ENCODE measurements at regions not wholly inside any gene's neighbourhood (a gene's known extent, or its start where the extent isn't known, plus 50 kb on each side); places are given as distances from the start of the nearest gene placed in this dataset.

- Histone ChIP-seq H3K27ac (ENCODE audit: low read depth, low read length) (no peak overlapping the region), H3K79me1 (ENCODE audit: low read length) (no peaks in the 10 kb centered on the region), H3K4me1 (ENCODE audit: control insufficient read depth in 1 of 2, insufficient read depth in 2 of 2, low read length in 2 of 2) (no peaks in the 10 kb centered on the region), H2AK5ac (ENCODE audit: low read length) (no peak overlapping the region), H4K91ac (ENCODE audit: low read depth, low read length) (no peak overlapping the region), H2BK12ac (ENCODE audit: low read length) (no peak overlapping the region), H3K4me2 (ENCODE audit: low read length) (no peak overlapping the region), H3K14ac (ENCODE audit: low read length) (no peak overlapping the region), H3K9me3 (ENCODE audit: insufficient read depth, low read depth, low read length) (no peaks in the 10 kb centered on the region), H4K12ac (ENCODE audit: low read depth, low read length) (no peak overlapping the region), H3K4ac (ENCODE audit: low read depth, low read length) (no peak overlapping the region), H3K79me2 (ENCODE audit: control insufficient read depth, insufficient read depth, low read length, poor library complexity) (no peaks in the 10 kb centered on the region), H3K36me3 (ENCODE audit: control insufficient read depth in 1 of 2, insufficient read depth in 2 of 2, low read length in 2 of 2) (no peaks in the 10 kb centered on the region), H3K18ac (ENCODE audit: low read length) (no peak overlapping the region), H2AFZ (ENCODE audit: insufficient read depth, low read length, poor library complexity) (no peak overlapping the region), H3K4me3 (ENCODE audit: low read depth, low read length) (no peak overlapping the region), H4K8ac (ENCODE audit: low read depth, low read length) (no peak overlapping the region), H3K27me3 (ENCODE audit: insufficient read depth, low read length) (no peaks in the 10 kb centered on the region), H3K23ac (ENCODE audit: low read length) (no peak overlapping the region), H2BK120ac (ENCODE audit: insufficient read depth, low read length, poor library complexity) (no peak overlapping the region), H3K9ac (ENCODE audit: low read length) (no peak overlapping the region), H2BK5ac (ENCODE audit: low read depth, low read length, poor library complexity) (no peak overlapping the region)
- WGBS (ENCODE audit: extremely low coverage, insufficient coverage, insufficient read length) = no CpG with 5 or more reads among the region's 7 CpGs
- DNase-seq = no peak
Measured at GRCh38 chr6:43909474-43910148, 139.6 kb downstream of the VEGFA start.

DNA sequence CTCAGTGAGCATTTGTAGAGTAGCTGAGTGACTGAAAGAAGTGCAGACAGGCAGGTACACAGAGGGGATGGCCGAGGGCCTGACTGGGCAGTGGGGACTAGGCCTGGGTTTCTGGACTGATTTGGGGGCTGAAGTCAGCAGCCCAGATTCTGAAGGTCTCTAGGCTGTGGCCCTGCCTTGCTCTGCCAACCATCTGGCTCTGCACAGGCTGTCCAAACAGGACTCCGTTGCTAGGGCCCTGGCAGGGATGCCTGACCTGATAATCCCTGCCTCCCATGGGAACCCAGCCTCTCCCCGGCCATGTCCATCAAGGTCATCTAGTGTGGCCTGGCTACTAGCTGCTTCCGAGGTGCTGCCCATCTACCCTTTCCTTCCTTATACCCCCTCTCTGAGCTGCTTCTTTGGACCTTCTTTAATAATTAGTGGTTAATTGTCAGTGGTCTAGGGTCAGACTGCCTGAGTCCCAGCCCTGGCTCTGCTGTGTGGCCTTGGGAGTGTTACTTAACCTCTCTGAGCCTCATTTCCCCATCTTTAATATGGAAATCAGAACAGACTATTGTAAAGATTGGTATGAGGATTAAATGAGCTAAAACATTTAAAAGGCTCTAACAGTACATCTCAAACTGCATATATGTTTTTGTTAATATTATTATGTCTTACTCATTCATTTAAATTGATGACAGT is 137.9 kb downstream of the VEGFA start:
- Histone ChIP-seq H2BK120ac (ENCODE audit: insufficient read depth, low read length, poor library complexity) (no peak overlapping the region), H3K14ac (ENCODE audit: low read length) (no peak overlapping the region), H3K4me1 (ENCODE audit: control insufficient read depth in 1 of 2, insufficient read depth in 2 of 2, low read length in 2 of 2) (no peaks in the 10 kb centered on the region), H3K9me3 (ENCODE audit: insufficient read depth, low read depth, low read length) (no peaks in the 10 kb centered on the region), H3K27me3 (ENCODE audit: insufficient read depth, low read length) (no peaks in the 10 kb centered on the region), H4K91ac (ENCODE audit: low read depth, low read length) (no peak overlapping the region), H2BK5ac (ENCODE audit: low read depth, low read length, poor library complexity) (no peak overlapping the region), H3K23ac (ENCODE audit: low read length) (no peak overlapping the region), H3K36me3 (ENCODE audit: control insufficient read depth in 1 of 2, insufficient read depth in 2 of 2, low read length in 2 of 2) (no peaks in the 10 kb centered on the region), H3K18ac (ENCODE audit: low read length) (no peak overlapping the region), H3K4me2 (ENCODE audit: low read length) (no peak overlapping the region), H3K79me1 (ENCODE audit: low read length) (no peaks in the 10 kb centered on the region), H3K79me2 (ENCODE audit: control insufficient read depth, insufficient read depth, low read length, poor library complexity) (no peaks in the 10 kb centered on the region), H3K4ac (ENCODE audit: low read depth, low read length) (no peak overlapping the region), H2AFZ (ENCODE audit: insufficient read depth, low read length, poor library complexity) (no peak overlapping the region), H4K8ac (ENCODE audit: low read depth, low read length) (no peak overlapping the region), H3K27ac (ENCODE audit: low read depth, low read length) (no peak overlapping the region), H3K4me3 (ENCODE audit: low read depth, low read length) (no peak overlapping the region), H2AK5ac (ENCODE audit: low read length) (no peak overlapping the region), H2BK12ac (ENCODE audit: low read length) (no peak overlapping the region), H3K9ac (ENCODE audit: low read length) (no peak overlapping the region), H4K12ac (ENCODE audit: low read depth, low read length) (no peak overlapping the region)
- no peak for DNase-seq
- WGBS (ENCODE audit: extremely low coverage, insufficient coverage, insufficient read length) = no CpG with 5 or more reads among the region's 4 CpGs

- DNase-seq = no peak
- Histone ChIP-seq H2BK12ac (ENCODE audit: low read length) (no peak overlapping the region), H3K79me1 (ENCODE audit: low read length) (no peaks in the 10 kb centered on the region), H2AK5ac (ENCODE audit: low read length) (no peak overlapping the region), H3K9me3 (ENCODE audit: insufficient read depth, low read depth, low read length) (no peaks in the 10 kb centered on the region), H4K8ac (ENCODE audit: low read depth, low read length) (no peak overlapping the region), H3K27me3 (ENCODE audit: insufficient read depth, low read length) (no peaks in the 10 kb centered on the region), H3K4me3 (ENCODE audit: low read depth, low read length) (no peak overlapping the region), H2BK120ac (ENCODE audit: insufficient read depth, low read length, poor library complexity) (no peak overlapping the region), H3K9ac (ENCODE audit: low read length) (no peak overlapping the region), H3K27ac (ENCODE audit: low read depth, low read length) (no peak overlapping the region), H3K23ac (ENCODE audit: low read length) (no peak overlapping the region), H3K79me2 (ENCODE audit: control insufficient read depth, insufficient read depth, low read length, poor library complexity) (no peaks in the 10 kb centered on the region), H3K4me1 (ENCODE audit: control insufficient read depth in 1 of 2, insufficient read depth in 2 of 2, low read length in 2 of 2) (no peaks in the 10 kb centered on the region), H3K4ac (ENCODE audit: low read depth, low read length) (no peak overlapping the region), H3K4me2 (ENCODE audit: low read length) (no peak overlapping the region), H3K18ac (ENCODE audit: low read length) (no peak overlapping the region), H3K14ac (ENCODE audit: low read length) (no peak overlapping the region), H2BK5ac (ENCODE audit: low read depth, low read length, poor library complexity) (no peak overlapping the region), H3K36me3 (ENCODE audit: control insufficient read depth in 1 of 2, insufficient read depth in 2 of 2, low read length in 2 of 2) (no peaks in the 10 kb centered on the region), H4K12ac (ENCODE audit: low read depth, low read length) (no peak overlapping the region), H2AFZ (ENCODE audit: insufficient read depth, low read length, poor library complexity) (no peak overlapping the region), H4K91ac (ENCODE audit: low read depth, low read length) (no peak overlapping the region)
- no CpG with 5 or more reads among the region's 2 CpGs for WGBS (ENCODE audit: extremely low coverage, insufficient coverage, insufficient read length)
Measured at GRCh38 chr6:43907312-43907711, 137.3 kb downstream of the VEGFA start.

DNA sequence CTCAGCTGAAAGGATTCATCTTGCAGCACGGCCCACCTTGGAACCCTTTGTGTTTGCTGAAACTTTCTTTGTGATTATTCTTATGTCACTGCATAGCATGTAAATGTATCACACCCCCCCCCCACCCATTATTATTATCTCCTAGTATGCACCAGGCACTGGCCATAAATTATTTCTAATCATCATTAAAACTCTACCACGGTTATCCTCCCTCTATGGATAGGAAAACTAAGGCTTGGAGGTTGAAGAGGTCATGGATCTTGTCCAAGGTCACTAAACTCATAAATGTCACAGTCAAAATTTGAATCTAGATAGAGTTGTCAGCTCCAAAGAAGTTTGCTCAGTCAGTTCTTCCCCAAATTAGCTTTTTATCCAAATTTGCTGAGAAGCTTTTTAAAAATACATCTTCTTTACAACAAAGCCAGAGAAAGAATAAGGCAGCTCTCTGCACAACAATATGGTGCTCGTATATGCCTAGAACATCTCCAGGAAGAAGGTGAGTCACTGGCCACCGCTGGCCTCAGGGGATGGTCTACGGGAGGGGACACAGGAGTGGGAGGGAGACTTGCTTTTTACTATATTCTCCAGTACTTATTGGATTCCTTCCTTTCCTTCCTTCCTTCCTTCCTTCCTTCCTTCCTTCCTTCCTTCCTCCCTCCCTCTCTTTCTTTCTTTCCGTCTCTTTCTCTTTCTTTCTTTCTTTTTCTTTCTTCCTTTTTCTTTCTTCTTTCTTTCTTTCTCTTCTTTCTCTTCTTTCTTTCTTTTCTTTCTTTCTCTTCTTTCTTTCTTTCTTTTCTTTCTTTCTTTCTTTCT is 134.5 kb downstream of the VEGFA start:
- Histone ChIP-seq H3K4ac (ENCODE audit: low read depth, low read length) (no peak overlapping the region), H3K4me3 (ENCODE audit: low read depth, low read length) (no peak overlapping the region), H3K36me3 (ENCODE audit: control insufficient read depth in 1 of 2, insufficient read depth in 2 of 2, low read length in 2 of 2) (no peaks in the 10 kb centered on the region), H3K9ac (ENCODE audit: low read length) (no peak overlapping the region), H3K27ac (ENCODE audit: low read depth, low read length) (no peak overlapping the region), H2AFZ (ENCODE audit: insufficient read depth, low read length, poor library complexity) (no peak overlapping the region), H3K79me2 (ENCODE audit: control insufficient read depth, insufficient read depth, low read length, poor library complexity) (no peaks in the 10 kb centered on the region), H2BK5ac (ENCODE audit: low read depth, low read length, poor library complexity) (no peak overlapping the region), H3K79me1 (ENCODE audit: low read length) (no peaks in the 10 kb centered on the region), H4K91ac (ENCODE audit: low read depth, low read length) (no peak overlapping the region), H3K14ac (ENCODE audit: low read length) (no peak overlapping the region), H2AK5ac (ENCODE audit: low read length) (no peak overlapping the region), H3K23ac (ENCODE audit: low read length) (no peak overlapping the region), H3K9me3 (ENCODE audit: insufficient read depth, low read depth, low read length) (peaks cover 1% of the 10 kb centered on the region), H3K27me3 (ENCODE audit: insufficient read depth, low read length) (no peaks in the 10 kb centered on the region), H3K18ac (ENCODE audit: low read length) (no peak overlapping the region), H2BK12ac (ENCODE audit: low read length) (no peak overlapping the region), H3K4me1 (ENCODE audit: control insufficient read depth in 1 of 2, insufficient read depth in 2 of 2, low read length in 2 of 2) (no peaks in the 10 kb centered on the region), H4K12ac (ENCODE audit: low read depth, low read length) (no peak overlapping the region), H2BK120ac (ENCODE audit: insufficient read depth, low read length, poor library complexity) (no peak overlapping the region), H3K4me2 (ENCODE audit: low read length) (no peak overlapping the region), H4K8ac (ENCODE audit: low read depth, low read length) (no peak overlapping the region)
- no CpG with 5 or more reads among the region's 6 CpGs for WGBS (ENCODE audit: extremely low coverage, insufficient coverage, insufficient read length)
- DNase-seq = no peak

All from trophoblast cell (in vitro differentiated cells and primary cell).